HG03558 (cell line): ENCODE measurements at regions not wholly inside any gene's neighbourhood (a gene's known extent, or its start where the extent isn't known, plus 50 kb on each side); places are given as distances from the start of the nearest gene placed in this dataset.
"Not testable (repeated sequence)": the region's sequence is repeated elsewhere in the genome, so short reads cannot be mapped to it uniquely, and the experiment has no call there.

Source experiments
- ATAC-seq: cut with Tn5 transposase; IDR thresholded peaks from one replicate; pipeline ENCODE4 v1.9.1; 2021; ENCODE audit warnings: moderate number of reproducible peaks; ENCODE audit not compliant: unreplicated experiment; ENCODE audit errors: extremely low read depth

DNA sequence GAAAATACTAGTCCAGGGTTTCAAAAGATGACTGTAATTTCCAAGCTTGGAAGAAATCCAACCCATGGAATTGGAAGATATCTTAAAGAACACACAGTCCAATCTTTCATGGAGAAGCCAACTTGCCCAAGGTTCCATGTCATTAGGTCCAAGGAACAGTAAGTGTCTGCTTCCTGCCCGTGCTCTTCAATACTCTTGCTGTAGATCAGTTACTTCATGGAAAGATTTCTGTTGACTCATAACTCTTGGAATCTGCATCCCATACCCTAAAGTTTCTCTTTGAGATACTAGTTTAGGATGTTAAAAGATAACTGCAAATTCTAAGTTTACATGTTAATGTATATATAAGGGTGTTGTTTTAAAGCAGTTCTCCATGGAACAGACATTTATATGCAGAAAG is 127.9 kb upstream of the SLC13A1 start:
- ATAC-seq: no peak

DNA sequence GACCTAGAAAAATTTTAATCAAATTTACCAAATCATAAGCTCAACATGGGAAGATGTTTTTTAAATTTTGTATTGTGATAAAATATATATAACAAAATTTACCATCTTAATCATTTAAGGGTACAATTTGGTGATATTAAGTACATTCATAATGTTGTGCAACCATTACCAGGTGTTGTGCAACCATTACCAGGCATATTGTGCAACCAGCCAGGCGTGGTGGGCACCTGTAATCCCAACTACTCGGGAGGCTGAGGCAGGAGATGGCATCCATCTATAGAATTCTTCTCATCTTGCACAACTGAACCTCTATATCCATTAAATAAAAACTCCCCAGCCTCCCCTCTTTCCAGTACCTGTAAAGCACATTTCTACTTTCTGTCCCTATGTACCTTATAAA is 124.5 kb upstream of the SLC13A1 start:
- no peak for ATAC-seq

DNA sequence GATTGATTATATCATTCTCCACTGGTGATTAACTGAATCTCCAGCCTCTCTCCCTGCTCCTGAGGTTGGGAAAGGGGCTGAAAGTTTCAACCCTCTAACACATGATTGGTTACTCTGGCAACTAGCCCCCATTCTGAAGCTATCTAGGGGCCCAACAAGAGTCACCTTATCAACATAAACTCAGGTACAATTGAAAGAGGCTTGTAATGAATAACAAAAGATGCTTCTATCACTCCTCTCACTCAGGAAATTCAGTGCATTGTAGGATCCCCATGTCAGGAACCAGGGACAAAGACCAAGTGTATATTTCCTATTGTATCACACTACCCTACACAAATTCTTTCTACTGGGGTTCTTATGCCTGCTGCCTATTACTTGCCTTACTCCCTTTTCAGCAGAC is 123.9 kb upstream of the SLC13A1 start:
- ATAC-seq: no peak

DNA sequence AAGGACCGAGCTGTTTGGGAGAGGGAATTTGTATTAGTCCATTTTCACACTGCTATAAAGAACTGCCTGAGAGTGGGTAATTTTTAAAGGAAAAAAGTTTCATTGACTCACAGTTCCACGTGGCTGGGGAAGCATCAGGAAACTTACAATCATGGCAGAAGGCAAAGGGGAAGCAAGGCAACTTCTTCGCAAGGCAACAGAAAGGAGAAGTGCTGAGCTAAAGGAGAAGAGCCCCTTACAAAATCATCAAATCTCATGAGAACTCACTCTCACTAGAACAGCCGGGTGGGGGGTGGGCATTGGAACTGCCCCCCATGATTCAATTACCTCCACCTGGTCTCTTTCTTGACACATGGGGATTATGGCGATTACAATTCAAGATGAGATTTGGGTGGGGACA is 121.8 kb upstream of the SLC13A1 start:
- not testable (repeated sequence) for ATAC-seq

GRCh38 chr7:123319911-123320310 is 120.1 kb upstream of the SLC13A1 start:
- no peak for ATAC-seq

GRCh38 chr7:123314886-123315285 is 115.1 kb upstream of the SLC13A1 start:
- no peak for ATAC-seq

GRCh38 chr7:123308254-123308951 is 108.6 kb upstream of the SLC13A1 start:
- ATAC-seq: no peak

DNA sequence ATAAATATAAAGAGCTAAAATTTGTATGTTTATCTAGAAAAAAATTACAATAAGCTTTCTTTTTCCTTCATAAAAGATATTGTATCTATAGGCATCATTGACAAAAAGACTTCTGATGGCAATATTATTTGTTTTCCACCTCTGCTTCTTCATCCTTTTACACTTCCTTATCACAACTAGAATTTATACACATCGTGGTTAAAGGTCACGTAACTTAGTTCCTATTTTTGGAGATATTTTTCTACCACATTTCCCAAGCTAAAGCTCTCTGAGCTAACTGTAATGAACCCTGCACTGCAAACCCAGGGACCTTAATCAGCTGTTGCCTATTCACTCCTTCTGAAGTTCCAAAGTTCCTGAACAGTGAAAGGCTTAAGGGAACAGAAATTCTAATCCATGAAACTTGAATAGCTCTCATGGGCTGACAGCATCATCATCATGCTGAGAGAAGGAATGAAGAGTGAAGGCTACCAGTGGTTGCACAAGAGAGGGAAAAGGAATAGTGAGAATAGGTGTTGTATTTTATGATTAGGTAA is 106.1 kb upstream of the SLC13A1 start:
- no peak for ATAC-seq

GRCh38 chr7:123303926-123304325 is 104.2 kb upstream of the SLC13A1 start:
- ATAC-seq: no peak

DNA sequence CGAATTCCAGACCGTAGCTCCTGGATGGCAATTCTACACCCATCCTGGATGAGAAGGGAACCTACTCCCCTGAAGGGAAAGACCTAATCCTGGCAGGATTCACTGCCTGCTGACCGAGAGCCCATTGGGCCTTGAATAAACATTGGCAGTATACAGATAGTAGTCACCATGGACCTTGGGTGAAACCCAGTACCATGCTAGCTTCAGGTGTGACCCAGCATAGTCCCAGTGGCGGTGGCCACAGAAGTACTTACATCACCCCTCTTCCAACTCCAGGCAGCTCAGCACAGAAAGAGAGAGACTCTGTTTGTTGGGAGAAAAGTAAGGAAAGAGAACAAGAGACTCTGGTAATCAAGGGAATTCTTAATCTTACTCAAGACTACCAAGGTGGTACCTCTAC is 97.2 kb upstream of the SLC13A1 start:
- ATAC-seq: no peak

GRCh38 chr7:123293710-123294109 is 93.9 kb upstream of the SLC13A1 start:
- no peak for ATAC-seq

GRCh38 chr7:123292227-123292626 is 92.5 kb upstream of the SLC13A1 start:
- ATAC-seq: no peak

- ATAC-seq: no peak
Observed at GRCh38 chr7:123289200-123289599, 89.4 kb upstream of the SLC13A1 start.

GRCh38 chr7:123285076-123285700 is 85.4 kb upstream of the SLC13A1 start:
- ATAC-seq: no peak

GRCh38 chr7:123283373-123283772 is 83.6 kb upstream of the SLC13A1 start:
- ATAC-seq: no peak

GRCh38 chr7:123282181-123282580 is 82.4 kb upstream of the SLC13A1 start:
- ATAC-seq: no peak

DNA sequence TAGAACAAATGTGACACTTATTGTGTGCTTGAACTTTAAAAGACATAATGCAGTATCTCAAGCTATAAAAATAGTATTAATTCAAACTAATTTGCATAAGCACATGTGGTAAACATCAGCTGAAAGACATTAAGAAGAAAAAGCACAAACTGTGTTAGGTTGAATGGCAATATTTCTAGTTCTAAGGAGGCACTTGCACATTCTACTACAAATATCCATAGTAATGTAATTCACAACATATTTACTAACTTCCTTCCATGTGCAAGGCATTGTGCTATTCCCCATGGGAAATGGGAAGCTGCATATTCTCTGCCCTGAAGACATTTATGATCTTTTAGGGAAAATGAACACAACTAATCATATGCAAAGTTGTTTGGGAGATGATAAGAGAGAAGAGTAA is 80.2 kb upstream of the SLC13A1 start:
- no peak for ATAC-seq

- ATAC-seq: no peak
Observed at GRCh38 chr7:123275036-123275753, 75.4 kb upstream of the SLC13A1 start.

DNA sequence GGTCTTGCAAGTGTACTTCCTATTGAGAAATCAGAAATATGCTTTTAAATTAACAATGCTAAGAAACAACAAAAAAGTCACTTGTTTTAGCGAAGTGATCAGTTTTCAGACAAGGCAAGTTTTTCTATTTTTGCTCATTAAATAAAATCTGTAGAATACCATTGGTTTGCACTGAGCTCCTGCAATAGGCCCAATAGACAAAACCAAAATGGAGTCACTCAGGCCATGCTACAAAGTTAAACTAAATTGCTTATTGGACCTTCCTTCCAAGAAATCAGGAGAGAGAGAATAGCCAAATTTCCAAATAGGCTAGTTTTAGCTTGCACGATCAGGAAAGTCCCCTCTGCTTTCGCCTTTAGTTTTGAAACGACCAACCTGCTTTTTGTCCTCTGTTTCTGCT is 73.4 kb upstream of the SLC13A1 start:
- ATAC-seq: no peak

- ATAC-seq: no peak
Observed at GRCh38 chr7:123271856-123272255, 72.1 kb upstream of the SLC13A1 start.

GRCh38 chr7:123271231-123271630 is 71.5 kb upstream of the SLC13A1 start:
- ATAC-seq: no peak
